Erythroblast (primary cell): ENCODE measurements at regions not wholly inside any gene's neighbourhood (a gene's known extent, or its start where the extent isn't known, plus 50 kb on each side); places are given as distances from the start of the nearest gene placed in this dataset.

ENCODE experiments used
- GATA1 ChIP-seq: IDR thresholded peaks from 2 replicates; pipeline ENCODE4 v1.6.1; 2011; ENCODE audit warnings: low read depth, mild to moderate bottlenecking, control low read depth, low read length, moderate library complexity
- POLR2A ChIP-seq: IDR thresholded peaks from 2 replicates; pipeline ENCODE4 v1.6.1; 2011; ENCODE audit warnings: mild to moderate bottlenecking, low read length

- TF ChIP-seq POLR2A, result no peak
- TF ChIP-seq GATA1, result no peak
Measured at GRCh38 chr3:139265131-139266016, 78.4 kb upstream of the MRPS22 start.
